ENCODE measurements at regions not wholly inside any gene's neighbourhood (a gene's known extent, or its start where the extent isn't known, plus 50 kb on each side); places are given as distances from the start of the nearest gene placed in this dataset.

DNA sequence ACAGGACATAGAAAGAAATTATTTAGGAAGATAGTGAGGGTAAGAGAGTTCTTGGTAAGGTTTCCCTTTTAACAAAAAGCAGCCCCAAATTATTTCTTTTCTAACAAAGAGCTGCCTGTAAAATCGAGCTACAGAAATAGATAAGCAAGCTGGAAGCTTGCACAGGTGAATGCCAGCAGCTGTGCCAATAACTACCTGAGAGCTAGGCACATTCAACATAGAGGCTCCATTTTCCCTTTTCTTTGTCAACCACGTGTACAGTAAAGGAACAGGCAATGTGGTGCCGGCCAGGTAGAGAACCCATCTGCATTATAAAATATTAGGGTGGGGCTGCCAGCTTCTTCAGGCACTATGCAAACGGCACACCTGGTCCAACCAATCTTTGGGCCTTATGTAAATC lies 341.6 kb upstream of the JAG1 start:
- H3K79me2 ChIP-seq (ENCODE audit: insufficient read depth, low read length) = no peaks in the 10 kb centered on the region
- H3K9me3 ChIP-seq (ENCODE audit: insufficient read depth, low read depth, low read length) = no peaks in the 10 kb centered on the region; the same call in 1 of the 2 replicates
- H3K4me2 ChIP-seq (ENCODE audit: low read depth, low read length, poor library complexity, severe bottlenecking) = no peak overlapping the region
- H4K20me1 ChIP-seq (ENCODE audit: insufficient read depth, low read length, poor library complexity, severe bottlenecking) = no peaks in the 10 kb centered on the region
- H3F3A ChIP-seq (ENCODE audit: low read depth) = no peaks in the 10 kb centered on the region
- no peak for TF ChIP-seq EZH2phosphoT487 (IDR thresholded peaks at IDR 0.05; ENCODE audit: borderline replicate concordance)
- TF ChIP-seq, protein P1, sequence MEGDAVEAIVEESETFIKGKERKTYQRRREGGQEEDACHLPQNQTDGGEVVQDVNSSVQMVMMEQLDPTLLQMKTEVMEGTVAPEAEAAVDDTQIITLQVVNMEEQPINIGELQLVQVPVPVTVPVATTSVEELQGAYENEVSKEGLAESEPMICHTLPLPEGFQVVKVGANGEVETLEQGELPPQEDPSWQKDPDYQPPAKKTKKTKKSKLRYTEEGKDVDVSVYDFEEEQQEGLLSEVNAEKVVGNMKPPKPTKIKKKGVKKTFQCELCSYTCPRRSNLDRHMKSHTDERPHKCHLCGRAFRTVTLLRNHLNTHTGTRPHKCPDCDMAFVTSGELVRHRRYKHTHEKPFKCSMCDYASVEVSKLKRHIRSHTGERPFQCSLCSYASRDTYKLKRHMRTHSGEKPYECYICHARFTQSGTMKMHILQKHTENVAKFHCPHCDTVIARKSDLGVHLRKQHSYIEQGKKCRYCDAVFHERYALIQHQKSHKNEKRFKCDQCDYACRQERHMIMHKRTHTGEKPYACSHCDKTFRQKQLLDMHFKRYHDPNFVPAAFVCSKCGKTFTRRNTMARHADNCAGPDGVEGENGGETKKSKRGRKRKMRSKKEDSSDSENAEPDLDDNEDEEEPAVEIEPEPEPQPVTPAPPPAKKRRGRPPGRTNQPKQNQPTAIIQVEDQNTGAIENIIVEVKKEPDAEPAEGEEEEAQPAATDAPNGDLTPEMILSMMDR (conservative IDR thresholded peaks at IDR 0.05; ENCODE audit: low read length) = no peak
- no peaks in the 10 kb centered on the region; the same call in 1 of the 2 replicates for H3K9me2 ChIP-seq (replicated peaks; ENCODE audit: low read depth, low read length)
- no peaks in the 10 kb centered on the region for H3K36me3 ChIP-seq (ENCODE audit: insufficient read depth, low read length)
- no peaks in the 10 kb centered on the region for H3K27me3 ChIP-seq (ENCODE audit: insufficient read depth, low read length, poor library complexity, severe bottlenecking)
- H3K4me3 ChIP-seq (ENCODE audit: low read length, poor library complexity, severe bottlenecking) = no peak overlapping the region
- H2AFZ ChIP-seq (ENCODE audit: low read length) = no peak overlapping the region
- H3K9ac ChIP-seq (ENCODE audit: low read depth, low read length, poor library complexity, severe bottlenecking) = no peak overlapping the region
- no peaks in the 10 kb centered on the region for H3K4me1 ChIP-seq (ENCODE audit: insufficient read depth, low read length, poor library complexity, severe bottlenecking)

DNA sequence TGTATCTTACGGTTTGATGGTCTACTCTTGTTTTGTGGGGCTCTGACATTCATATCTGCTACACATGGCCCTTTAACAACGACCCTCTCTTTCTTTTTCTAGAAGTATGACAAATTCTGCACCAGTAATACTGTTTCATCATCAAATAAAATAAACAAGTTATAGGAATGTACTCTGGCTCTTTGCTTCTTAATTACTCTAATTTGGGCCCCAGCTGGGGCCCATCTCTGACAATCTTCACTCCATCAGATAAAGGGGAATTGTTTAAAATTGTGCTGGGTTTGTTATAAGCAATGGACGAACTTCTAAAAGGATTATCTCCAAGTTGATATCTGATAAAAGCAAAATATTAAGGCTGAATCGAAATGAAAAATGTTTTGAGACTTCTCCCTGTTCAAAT lies 343.6 kb upstream of the JAG1 start:
- no peaks in the 10 kb centered on the region for H3K4me1 ChIP-seq (ENCODE audit: insufficient read depth, low read length, poor library complexity, severe bottlenecking)
- no peak overlapping the region for H3K4me2 ChIP-seq (ENCODE audit: low read depth, low read length, poor library complexity, severe bottlenecking)
- H3F3A ChIP-seq (ENCODE audit: low read depth) = no peaks in the 10 kb centered on the region
- no peaks in the 10 kb centered on the region for H3K79me2 ChIP-seq (ENCODE audit: insufficient read depth, low read length)
- no peaks in the 10 kb centered on the region for H4K20me1 ChIP-seq (ENCODE audit: insufficient read depth, low read length, poor library complexity, severe bottlenecking)
- H2AFZ ChIP-seq (ENCODE audit: low read length) = no peak overlapping the region
- no peaks in the 10 kb centered on the region; the same call in 1 of the 2 replicates for H3K9me3 ChIP-seq (ENCODE audit: insufficient read depth, low read depth, low read length)
- no peak overlapping the region for H3K9ac ChIP-seq (ENCODE audit: low read depth, low read length, poor library complexity, severe bottlenecking)
- TF ChIP-seq EZH2phosphoT487 (IDR thresholded peaks at IDR 0.05; ENCODE audit: borderline replicate concordance) = no peak
- TF ChIP-seq, protein P1 (conservative IDR thresholded peaks at IDR 0.05; ENCODE audit: low read length) = no peak
- H3K4me3 ChIP-seq (ENCODE audit: low read length, poor library complexity, severe bottlenecking) = no peak overlapping the region
- H3K36me3 ChIP-seq (ENCODE audit: insufficient read depth, low read length) = no peaks in the 10 kb centered on the region
- no peaks in the 10 kb centered on the region; the same call in 1 of the 2 replicates for H3K9me2 ChIP-seq (replicated peaks; ENCODE audit: low read depth, low read length)
- H3K27me3 ChIP-seq (ENCODE audit: insufficient read depth, low read length, poor library complexity, severe bottlenecking) = no peaks in the 10 kb centered on the region

- Histone ChIP-seq H2AFZ (ENCODE audit: low read length) (no peak overlapping the region), H3K79me2 (ENCODE audit: insufficient read depth, low read length) (no peaks in the 10 kb centered on the region), H3K9me2 (replicated peaks; ENCODE audit: low read depth, low read length) (no peaks in the 10 kb centered on the region; the same call in 1 of the 2 replicates), H3K4me2 (ENCODE audit: low read depth, low read length, poor library complexity, severe bottlenecking) (no peak overlapping the region), H3K4me1 (ENCODE audit: insufficient read depth, low read length, poor library complexity, severe bottlenecking) (no peaks in the 10 kb centered on the region), H3F3A (ENCODE audit: low read depth) (no peaks in the 10 kb centered on the region), H3K4me3 (ENCODE audit: low read length, poor library complexity, severe bottlenecking) (no peak overlapping the region), H3K36me3 (ENCODE audit: insufficient read depth, low read length) (no peaks in the 10 kb centered on the region), H3K9ac (ENCODE audit: low read depth, low read length, poor library complexity, severe bottlenecking) (no peak overlapping the region), H3K27me3 (ENCODE audit: insufficient read depth, low read length, poor library complexity, severe bottlenecking) (no peaks in the 10 kb centered on the region), H4K20me1 (ENCODE audit: insufficient read depth, low read length, poor library complexity, severe bottlenecking) (no peaks in the 10 kb centered on the region), H3K9me3 (ENCODE audit: insufficient read depth, low read depth, low read length) (no peaks in the 10 kb centered on the region; the same call in 1 of the 2 replicates)
- no peak for TF ChIP-seq EZH2phosphoT487 (IDR thresholded peaks at IDR 0.05; ENCODE audit: borderline replicate concordance)
- TF ChIP-seq, protein P1 (conservative IDR thresholded peaks at IDR 0.05; ENCODE audit: low read length) = no peak
Observed at GRCh38 chr20:11018668-11019170, 344.9 kb upstream of the JAG1 start.
